GM18951 (cell line): ENCODE measurements at regions not wholly inside any gene's neighbourhood (a gene's known extent, or its start where the extent isn't known, plus 50 kb on each side); places are given as distances from the start of the nearest gene placed in this dataset.
"Not testable (repeated sequence)": the region's sequence is repeated elsewhere in the genome, so short reads cannot be mapped to it uniquely, and the experiment has no call there.

ENCODE experiments used
- POLR2A ChIP-seq: IDR thresholded peaks from 4 replicates; pipeline ENCODE4 v1.6.1; 2011; ENCODE audit warnings: mild to moderate bottlenecking; ENCODE audit not compliant: insufficient read length, insufficient read depth; ENCODE audit errors: extremely low read depth
- in situ Hi-C: fragments of 300-500 bp; cut with MboI; formaldehyde crosslinking; loops from one replicate; pipeline ENCODE4 v1.12.0; 2022; ENCODE audit warnings: low sequenced_read_pairs, mixed read lengths, inconsistent platforms; ENCODE audit not compliant: unreplicated experiment

DNA sequence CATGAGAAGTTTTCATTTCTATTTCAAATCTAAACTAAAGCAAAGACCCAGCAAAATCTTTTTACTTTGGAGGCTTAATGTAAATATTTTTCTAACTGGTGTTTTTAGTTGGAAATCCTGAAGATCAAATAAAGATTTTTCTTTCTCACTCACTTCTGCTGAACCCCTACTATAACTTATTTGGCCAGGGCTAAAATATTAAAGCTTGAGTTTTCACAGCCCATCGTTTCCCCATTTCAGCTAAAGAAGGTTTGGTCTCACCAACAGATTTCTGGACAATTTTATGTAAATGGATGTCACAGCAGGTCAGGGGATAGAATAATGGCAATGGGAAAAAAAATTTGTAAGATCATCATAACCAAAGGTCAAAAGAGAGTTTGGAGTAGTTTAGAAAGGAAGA, 92.7 kb upstream of the DCN start:
- TF ChIP-seq POLR2A: no peak
- in situ Hi-C loops: no loop called here

DNA sequence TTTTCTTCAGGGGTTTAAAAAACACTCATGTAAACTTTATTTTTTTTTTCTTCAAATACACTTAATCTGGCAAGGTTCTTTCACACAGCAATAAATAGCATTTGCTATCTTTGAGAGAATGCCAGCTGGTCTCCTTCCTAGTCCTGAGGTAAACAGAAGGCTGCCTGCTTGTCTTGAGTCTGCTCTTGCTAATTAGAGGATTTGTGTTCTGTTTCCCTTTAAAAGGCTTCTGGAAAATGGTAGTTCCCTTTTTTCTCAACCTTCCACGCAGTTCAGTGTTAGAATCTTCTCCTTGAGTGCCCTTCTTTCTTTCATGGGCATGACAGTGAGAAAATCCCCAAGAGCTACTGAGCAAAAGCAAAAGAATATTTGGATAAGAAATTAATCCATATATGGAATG, 92.3 kb upstream of the DCN start:
- no peak for TF ChIP-seq POLR2A
- in situ Hi-C loops: no loop called here

DNA sequence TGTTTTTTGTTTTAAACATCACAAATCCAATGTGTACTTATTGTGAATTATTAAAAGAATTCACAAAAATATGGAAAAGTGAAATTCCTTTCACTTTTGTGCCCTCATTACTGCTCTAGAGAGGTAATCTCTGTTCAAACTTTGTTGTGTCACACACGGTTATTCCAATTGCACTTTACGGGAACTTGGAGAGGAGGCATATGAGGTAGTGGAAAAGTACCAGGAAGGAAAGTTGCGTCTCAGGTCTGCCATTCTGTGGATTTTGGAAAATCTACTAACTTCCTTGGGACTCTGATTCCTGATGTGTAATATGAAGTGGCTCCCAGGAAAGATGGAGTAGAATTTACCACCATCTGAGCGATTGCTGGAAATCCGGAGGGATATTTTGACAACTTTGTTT, 90.9 kb upstream of the DCN start:
- in situ Hi-C loops: no loop called here
- no peak for TF ChIP-seq POLR2A

DNA sequence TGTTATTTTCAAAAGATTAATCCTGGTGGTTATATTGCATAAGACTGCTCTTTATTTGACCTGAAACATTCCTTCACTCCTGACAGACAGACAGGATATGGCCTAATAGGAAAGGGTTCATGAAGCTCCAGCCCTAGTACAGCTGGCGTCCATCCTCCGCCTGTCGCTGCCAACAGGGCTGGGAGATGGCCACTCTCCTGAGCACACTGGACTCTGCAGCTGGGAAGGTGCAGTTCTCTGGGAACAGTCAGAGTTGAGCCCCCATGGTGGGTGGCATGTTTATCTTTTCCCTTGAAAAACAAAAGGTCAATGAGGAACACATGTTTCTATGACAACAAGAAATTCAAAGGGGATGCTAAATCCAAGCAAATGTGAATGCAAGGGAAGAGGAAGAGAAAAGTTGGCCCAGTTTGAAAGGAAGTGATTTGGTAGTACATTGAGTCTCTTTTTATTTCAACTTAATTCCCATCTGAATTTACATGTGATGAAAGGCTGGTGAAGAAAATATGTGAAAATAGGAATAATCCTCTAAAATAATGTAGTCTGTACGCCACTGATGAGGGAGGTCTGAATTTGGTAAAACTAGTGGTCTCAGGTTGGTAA, 89.9 kb upstream of the DCN start:
- in situ Hi-C loops: no loop called here
- no peak for TF ChIP-seq POLR2A

DNA sequence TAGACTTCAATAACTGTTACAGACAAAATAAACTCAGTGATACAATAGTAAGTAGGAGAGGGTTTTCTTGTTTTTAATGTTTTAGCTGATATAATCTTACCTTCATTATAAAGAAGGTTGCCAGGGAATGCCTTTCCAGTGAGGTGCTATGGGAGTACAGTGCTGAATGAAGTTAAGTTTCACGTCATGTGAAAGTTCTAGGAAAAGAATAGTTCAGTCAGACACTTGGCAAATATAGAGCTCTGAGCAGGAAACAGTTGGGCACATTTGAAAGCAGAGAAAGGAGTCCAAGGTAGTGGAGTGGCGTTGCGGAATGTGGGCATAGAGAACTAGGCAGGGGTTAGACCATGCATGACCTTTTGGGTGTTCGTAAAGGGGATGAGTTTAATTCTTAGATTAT, 88.6 kb upstream of the DCN start:
- TF ChIP-seq POLR2A: no peak
- in situ Hi-C loops: no loop called here

DNA sequence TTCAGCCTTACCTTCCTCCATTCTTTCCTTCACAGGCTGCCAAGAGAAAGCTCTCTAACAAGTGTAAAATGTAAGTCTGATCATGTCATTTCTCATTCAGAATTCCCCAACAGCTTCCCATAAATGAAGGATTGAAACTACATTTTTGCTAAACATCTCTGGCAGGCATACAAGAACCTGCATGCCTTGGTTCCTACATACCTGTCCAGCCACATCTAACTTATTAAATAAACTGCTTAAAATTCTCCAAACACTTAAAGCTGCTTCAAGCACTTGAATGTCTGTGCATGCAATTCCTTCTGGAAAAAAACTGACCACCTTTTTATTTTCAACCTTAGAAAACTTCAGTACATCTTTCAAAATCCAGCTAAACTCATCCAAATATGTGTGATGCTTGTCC, 84.4 kb upstream of the DCN start:
- TF ChIP-seq POLR2A: no peak
- in situ Hi-C loops: no loop called here

DNA sequence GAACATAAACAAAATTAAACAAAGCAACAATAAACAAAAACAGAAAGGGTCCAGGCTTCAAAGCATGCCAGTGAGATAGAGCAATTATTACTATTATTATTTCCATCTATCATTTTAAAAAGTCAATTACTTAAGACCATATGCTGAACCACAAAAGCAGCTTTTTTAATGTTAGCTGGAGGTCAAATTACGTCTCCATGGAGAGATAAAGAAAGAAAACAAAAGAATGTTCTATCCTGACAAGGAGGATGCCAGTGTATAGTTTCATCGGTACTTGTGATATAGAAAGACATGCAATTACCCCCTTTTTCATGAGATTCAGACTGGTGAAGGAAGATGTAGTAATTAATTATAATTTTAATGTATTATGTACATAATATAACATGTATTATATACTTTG, 81.6 kb upstream of the DCN start:
- no peak for TF ChIP-seq POLR2A
- in situ Hi-C loops: no loop called here

DNA sequence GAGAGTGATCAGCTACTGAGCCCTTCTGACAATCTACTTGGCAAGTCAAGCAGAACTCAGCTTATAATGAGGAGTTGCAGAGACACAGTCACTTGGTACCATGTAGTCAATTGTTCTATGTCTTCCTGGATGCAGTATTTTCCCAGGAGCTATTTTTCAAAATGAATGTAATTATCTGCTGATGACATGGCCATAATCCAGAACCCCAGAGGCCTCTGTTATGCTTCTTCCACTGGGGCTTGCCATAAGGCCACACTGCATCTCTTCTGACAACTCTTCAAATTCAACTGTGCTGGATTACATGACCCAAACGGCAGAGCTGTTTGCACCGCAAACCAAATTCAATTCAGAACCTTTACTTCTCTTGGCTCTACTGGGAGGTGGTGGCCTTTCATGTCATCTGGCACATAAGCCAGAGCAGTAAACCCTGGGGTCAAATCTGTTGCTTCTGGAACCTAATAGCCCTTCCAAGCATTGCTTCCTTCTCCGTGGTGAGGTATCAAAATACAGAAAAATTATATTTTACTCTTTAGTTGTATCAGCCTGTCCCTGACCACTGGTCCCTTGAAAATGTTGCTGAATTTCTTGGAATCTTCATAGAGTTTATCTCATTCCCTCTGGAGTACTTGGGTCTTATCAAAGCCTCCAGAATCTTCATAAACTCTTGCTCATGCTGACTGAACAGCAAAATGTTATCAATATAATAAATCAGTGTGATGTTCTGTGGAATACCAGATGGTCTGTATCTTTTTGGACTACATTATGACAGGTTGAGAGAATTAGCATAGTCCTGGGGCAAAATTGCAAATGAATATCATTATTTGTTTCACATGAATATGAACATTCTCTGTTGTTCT, 79.4 kb upstream of the DCN start:
- in situ Hi-C loops: no loop called here
- TF ChIP-seq POLR2A: no peak

DNA sequence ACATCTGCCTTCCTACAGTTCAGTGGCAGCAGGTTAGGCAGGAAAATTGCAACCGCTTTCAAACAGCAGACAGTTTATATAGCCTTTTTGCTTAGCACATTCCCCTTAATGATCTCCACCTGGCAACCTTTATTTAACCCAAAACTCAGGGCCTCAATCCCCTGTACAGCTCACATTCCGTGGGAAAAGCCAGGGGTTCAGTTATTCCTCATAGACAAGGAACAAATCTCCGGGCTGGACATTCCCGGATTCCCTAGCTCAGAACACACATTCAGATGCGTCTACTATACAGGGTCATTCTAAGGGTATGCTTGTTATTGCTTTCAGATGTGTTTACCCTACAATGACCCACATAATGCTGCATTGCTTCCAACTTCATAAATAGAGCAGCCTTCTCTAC, 73.8 kb upstream of the DCN start:
- TF ChIP-seq POLR2A: no peak
- in situ Hi-C loops: no loop called here

DNA sequence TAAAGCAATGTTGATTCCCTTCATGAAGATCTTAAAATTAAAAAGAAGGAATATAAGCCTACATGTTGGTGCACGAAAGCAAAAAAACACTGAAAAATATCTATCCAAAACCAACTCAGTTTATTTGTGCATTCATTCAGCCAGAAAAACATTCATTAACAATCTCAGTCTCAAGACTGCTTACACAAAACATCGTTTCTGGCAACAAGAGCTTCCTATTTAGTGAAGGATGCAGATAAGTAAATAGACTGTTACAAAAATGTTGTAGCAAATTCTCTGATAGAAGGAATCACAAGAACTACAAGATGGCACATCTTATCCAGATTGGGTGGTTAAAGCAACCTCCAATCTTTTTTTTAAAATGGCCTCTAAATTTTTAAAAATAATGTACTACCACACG, 69.7 kb upstream of the DCN start:
- no peak for TF ChIP-seq POLR2A
- in situ Hi-C loops: no loop called here

DNA sequence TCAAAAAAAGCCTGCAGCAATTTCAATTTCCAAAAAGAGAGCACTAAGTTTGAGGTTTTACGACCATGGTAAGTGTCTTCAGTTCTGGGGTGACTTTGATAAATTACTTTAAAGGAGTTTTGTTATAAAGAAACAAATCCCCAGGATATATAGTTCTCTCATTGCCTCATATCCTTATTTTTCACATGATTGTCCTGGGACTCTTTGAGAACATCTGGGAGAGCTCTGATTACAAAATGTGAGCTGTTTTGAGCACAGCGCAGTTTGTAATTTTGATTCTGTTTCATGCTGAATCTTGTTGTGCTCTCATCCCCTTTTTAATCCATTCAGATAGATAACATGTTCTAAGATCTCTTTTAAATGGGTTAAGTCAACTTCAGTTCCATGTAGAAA, 67.7 kb upstream of the DCN start:
- in situ Hi-C loops: no loop called here
- no peak for TF ChIP-seq POLR2A

DNA sequence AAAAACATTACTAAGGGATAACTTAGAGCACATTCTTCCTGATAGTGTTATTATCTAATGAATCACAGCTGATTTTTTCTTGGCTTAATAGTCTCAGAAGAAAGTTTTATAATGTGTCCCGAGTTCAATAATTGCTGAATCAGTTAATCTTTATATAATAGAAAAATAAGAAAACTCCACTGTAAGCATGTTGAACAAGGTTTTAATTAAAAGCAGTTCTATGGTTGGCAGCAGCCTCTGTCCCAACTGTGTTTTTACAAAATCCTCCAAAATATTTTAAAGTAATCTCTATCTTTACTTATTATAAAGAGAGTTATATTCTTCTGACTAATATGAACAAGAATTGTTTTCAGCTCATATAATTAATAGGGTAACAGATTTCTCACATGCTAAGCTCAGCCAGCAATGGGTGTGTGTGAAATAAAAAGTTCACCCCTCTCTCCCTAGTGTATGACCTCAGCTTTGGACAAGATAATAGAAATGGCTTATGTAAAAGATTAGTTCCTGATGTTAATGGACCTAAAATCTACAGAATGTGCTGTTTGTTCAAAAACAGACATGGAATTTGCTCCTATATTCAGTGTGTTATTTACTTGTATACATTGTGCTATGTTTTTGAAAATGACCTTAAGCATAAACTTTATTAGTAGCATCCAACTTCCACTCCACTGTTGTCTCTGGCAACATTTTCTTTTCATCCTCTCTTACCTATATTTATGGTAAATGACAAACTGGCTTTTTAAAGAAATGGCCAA, 67.1 kb upstream of the DCN start:
- in situ Hi-C loops: no loop called here
- TF ChIP-seq POLR2A: no peak

DNA sequence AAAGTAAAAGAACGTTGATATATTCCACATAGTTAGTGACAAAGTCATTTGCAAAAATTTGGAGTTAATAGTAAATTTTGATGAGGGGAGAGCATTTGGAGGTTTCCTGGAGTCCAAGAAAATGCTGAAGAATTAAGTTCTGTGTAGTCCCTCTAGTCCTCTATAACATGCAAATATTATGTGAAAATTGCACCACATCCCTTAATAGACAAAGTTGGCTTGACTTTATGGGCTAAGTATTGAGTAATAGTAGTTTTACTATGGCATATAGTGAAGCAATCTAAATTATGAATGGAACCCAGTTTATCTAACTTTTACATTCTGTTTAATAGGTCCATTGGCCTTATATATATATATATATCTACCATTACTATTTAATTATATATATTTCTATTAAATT, 66.4 kb upstream of the DCN start:
- TF ChIP-seq POLR2A: no peak
- in situ Hi-C loops: no loop called here

DNA sequence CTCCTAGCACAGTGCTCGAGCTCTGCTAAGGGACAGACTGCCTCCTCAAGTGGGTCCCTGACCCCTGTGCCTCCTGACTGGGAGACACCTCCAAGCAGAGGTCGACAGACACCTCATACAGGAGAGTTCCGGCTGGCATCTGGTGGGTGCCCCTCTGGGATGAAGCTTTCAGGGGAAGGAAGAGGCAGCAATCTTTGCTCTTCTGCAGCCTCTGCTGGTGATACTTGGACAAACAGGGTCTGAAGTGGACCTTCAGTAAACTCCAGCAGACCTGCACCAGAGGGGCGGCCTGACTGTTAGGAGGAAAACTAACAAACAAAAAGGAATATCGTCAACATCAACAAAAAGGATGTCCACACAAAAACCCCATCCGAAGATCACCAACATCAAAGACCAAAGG, 60.6 kb upstream of the DCN start:
- in situ Hi-C loops: not testable (repeated sequence)
